ENCODE measurements at regions not wholly inside any gene's neighbourhood (a gene's known extent, or its start where the extent isn't known, plus 50 kb on each side); places are given as distances from the start of the nearest gene placed in this dataset.

- TF ChIP-seq ZNF800 (CRISPR knock-in tag; IDR thresholded peaks at IDR 0.05): no peak
- no peak for TF ChIP-seq ZNF646 (CRISPR knock-in tag; IDR thresholded peaks at IDR 0.05)
- no peak for TF ChIP-seq STAT6 (CRISPR knock-in tag; IDR thresholded peaks at IDR 0.05; ENCODE audit: borderline replicate concordance)
- no peak for TF ChIP-seq ZNF766 (CRISPR knock-in tag; IDR thresholded peaks at IDR 0.05; ENCODE audit: borderline replicate concordance)
- 0 out of 2 replicates have a peak, but pooled peaks have one; percentile 4 for TF ChIP-seq FOXA3 (CRISPR knock-in tag; IDR thresholded peaks at IDR 0.05)
- TF ChIP-seq ZNF75D (CRISPR knock-in tag; IDR thresholded peaks at IDR 0.05; ENCODE audit: borderline replicate concordance): no peak
- TF ChIP-seq PRDM15 (CRISPR knock-in tag; IDR thresholded peaks at IDR 0.05): no peak
Measured at GRCh38 chr6:43915986-43916923, 146.2 kb downstream of the VEGFA start (continued).
